GM18861 (cell line): ENCODE measurements at regions not wholly inside any gene's neighbourhood (a gene's known extent, or its start where the extent isn't known, plus 50 kb on each side); places are given as distances from the start of the nearest gene placed in this dataset.

Source experiments
- ATAC-seq: cut with Tn5 transposase; IDR thresholded peaks from one replicate; pipeline ENCODE4 v1.9.1; 2021; ENCODE audit not compliant: unreplicated experiment

- no peak for ATAC-seq
Measured at GRCh38 chr9:99326112-99326916, 104.2 kb downstream of the SEC61B start.

GRCh38 chr9:99326917-99327189, 104.8 kb downstream of the SEC61B start:
- no peak for ATAC-seq

GRCh38 chr9:99327667-99328066, 105.6 kb downstream of the SEC61B start:
- ATAC-seq: no peak

- no peak for ATAC-seq
Measured at GRCh38 chr9:99335280-99335679, 113.2 kb downstream of the SEC61B start.

GRCh38 chr9:99336005-99336404, 113.9 kb downstream of the SEC61B start:
- no peak for ATAC-seq

GRCh38 chr9:99336531-99336930, 114.4 kb downstream of the SEC61B start:
- no peak for ATAC-seq

GRCh38 chr9:99340281-99340680, 118.2 kb downstream of the SEC61B start:
- ATAC-seq: no peak

- ATAC-seq: no peak
Measured at GRCh38 chr9:99341686-99342085, 119.6 kb downstream of the SEC61B start.

GRCh38 chr9:99345451-99345850, 123.4 kb downstream of the SEC61B start:
- no peak for ATAC-seq

GRCh38 chr9:99345942-99346341, 123.9 kb downstream of the SEC61B start:
- no peak for ATAC-seq

- no peak for ATAC-seq
Measured at GRCh38 chr9:99347568-99347967, 125.5 kb downstream of the SEC61B start.

- ATAC-seq: no peak
Measured at GRCh38 chr9:99348289-99348688, 126.2 kb downstream of the SEC61B start.

GRCh38 chr9:99349870-99350269, 127.8 kb downstream of the SEC61B start:
- no peak for ATAC-seq

- no peak for ATAC-seq
Measured at GRCh38 chr9:99350461-99350860, 128.4 kb downstream of the SEC61B start.

- no peak for ATAC-seq
Measured at GRCh38 chr9:99351647-99352046, 129.6 kb downstream of the SEC61B start.

- no peak for ATAC-seq
Measured at GRCh38 chr9:99352826-99353225, 130.7 kb downstream of the SEC61B start.

GRCh38 chr9:99353408-99353807, 131.3 kb downstream of the SEC61B start:
- no peak for ATAC-seq

GRCh38 chr9:99354104-99354503, 132.0 kb downstream of the SEC61B start:
- no peak for ATAC-seq

- no peak for ATAC-seq
Measured at GRCh38 chr9:99356512-99356971, 134.5 kb downstream of the SEC61B start.

GRCh38 chr9:99357575-99357974, 135.5 kb downstream of the SEC61B start:
- no peak for ATAC-seq

- no peak for ATAC-seq
Measured at GRCh38 chr9:99358668-99359067, 136.6 kb downstream of the SEC61B start.

GRCh38 chr9:99359336-99359735, 137.3 kb downstream of the SEC61B start:
- no peak for ATAC-seq

GRCh38 chr9:99360026-99360425, 137.9 kb downstream of the SEC61B start:
- no peak for ATAC-seq
